Neural progenitor cell (in vitro differentiated cells): ENCODE measurements at regions not wholly inside any gene's neighbourhood (a gene's known extent, or its start where the extent isn't known, plus 50 kb on each side); places are given as distances from the start of the nearest gene placed in this dataset.

Source experiments
- DNase-seq: peaks from one replicate; pipeline ENCODE4 v3.0.0-alpha.2; 2016; ENCODE audit warnings: low spot score
- H2AFZ ChIP-seq: fragments of 200-600 bp; sonication (generic); replicated peaks from 2 replicates; pipeline ENCODE4 v1.6.1; 2016; ENCODE audit warnings: antibody characterized with exemption
- H3F3A ChIP-seq: fragments of 200-600 bp; sonication (generic); 2 replicates; pipeline ENCODE4 v1.6.1; 2016; ENCODE audit warnings: antibody characterized with exemption, low read depth
- H3K27ac ChIP-seq: fragments of 200-600 bp; sonication (generic); 2 replicates; pipeline ENCODE4 v1.5.1; 2016; ENCODE audit warnings: mild to moderate bottlenecking
- H3K27me3 ChIP-seq: fragments of 200-600 bp; sonication (generic); 2 replicates; pipeline ENCODE4 v1.6.1; 2016; ENCODE audit warnings: mild to moderate bottlenecking, moderate library complexity
- H3K36me3 ChIP-seq: fragments of 200-600 bp; sonication (generic); 2 replicates; pipeline ENCODE4 v1.5.1; 2016
- H3K4me1 ChIP-seq: fragments of 200-600 bp; sonication (generic); 2 replicates; pipeline ENCODE4 v1.6.1; 2016; ENCODE audit warnings: mixed run types
- H3K4me2 ChIP-seq: fragments of 200-600 bp; sonication (generic); 2 replicates; pipeline ENCODE4 v1.6.1; 2016
- H3K4me3 ChIP-seq: fragments of 200-600 bp; sonication (generic); 2 replicates; pipeline ENCODE4 v1.5.1; 2016
- H3K79me2 ChIP-seq: fragments of 200-600 bp; sonication (generic); 2 replicates; pipeline ENCODE4 v1.6.1; 2016; ENCODE audit warnings: low read depth
- H3K9ac ChIP-seq: fragments of 200-600 bp; sonication (generic); 2 replicates; pipeline ENCODE4 v1.6.1; 2016
- H3K9me3 ChIP-seq: fragments of 200-600 bp; sonication (generic); 2 replicates; pipeline ENCODE4 v1.5.1; 2016; ENCODE audit warnings: low read depth
- H4K20me1 ChIP-seq: fragments of 200-600 bp; sonication (generic); 2 replicates; pipeline ENCODE4 v1.6.1; 2016; ENCODE audit warnings: low read depth
- H3K27ac Mint-ChIP-seq: 3 replicates; pipeline ENCODE4 v1.8.0; 2021; ENCODE audit warnings: mixed read lengths
- H3K27me3 Mint-ChIP-seq: 2 replicates; pipeline ENCODE4 v1.8.0; 2022; ENCODE audit warnings: low read depth, mild to moderate bottlenecking, inconsistent platforms, moderate library complexity, mixed read lengths; ENCODE audit not compliant: insufficient read depth
- H3K36me3 Mint-ChIP-seq: 3 replicates; pipeline ENCODE4 v1.8.0; 2021; ENCODE audit warnings: mixed read lengths
- H3K4me1 Mint-ChIP-seq: 3 replicates; pipeline ENCODE4 v1.8.0; 2021; ENCODE audit warnings: mixed read lengths
- H3K4me3 Mint-ChIP-seq: 3 replicates; pipeline ENCODE4 v1.8.0; 2021; ENCODE audit warnings: mild to moderate bottlenecking, moderate library complexity, mixed read lengths
- H3K9me3 Mint-ChIP-seq: 3 replicates; pipeline ENCODE4 v1.8.0; 2020; ENCODE audit warnings: mixed read lengths
- EZH2 ChIP-seq: fragments of 200-600 bp; sonication (generic); IDR thresholded peaks from 2 replicates; pipeline ENCODE4 v1.6.1; 2017; ENCODE audit warnings: antibody characterized with exemption, mild to moderate bottlenecking, moderate library complexity
- EZH2phosphoT487 ChIP-seq: fragments of 200-600 bp; sonication (generic); IDR thresholded peaks from 2 replicates; pipeline ENCODE4 v1.6.1; 2017; ENCODE audit warnings: antibody characterized with exemption
- TF ChIP-seq, protein P1 (sequence below): fragments of 200-600 bp; sonication (generic); IDR thresholded peaks from 2 replicates; pipeline ENCODE4 v1.5.1; 2017; ENCODE audit warnings: antibody characterized with exemption, mild to moderate bottlenecking

DNA sequence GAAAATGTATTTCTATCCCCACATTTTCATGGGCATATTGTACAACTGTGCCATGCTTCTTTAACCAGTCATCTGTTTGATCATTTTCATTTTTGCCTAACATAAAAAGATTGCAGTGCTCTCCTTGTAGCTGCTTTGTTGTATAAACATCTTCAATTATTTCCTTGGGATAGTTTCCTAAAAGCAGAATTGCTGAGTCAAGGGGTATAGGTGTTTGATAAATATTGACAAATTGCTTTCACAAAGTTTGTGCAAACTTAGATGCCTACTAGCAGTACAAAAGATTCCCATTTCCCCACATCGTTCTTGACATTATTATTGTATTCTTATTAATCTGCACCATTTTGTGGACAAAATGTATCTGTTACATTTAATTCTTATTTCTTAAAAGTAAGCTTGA is 479.6 kb downstream of the FBXO15 start:
- Histone ChIP-seq H3K4me2 (no peak overlapping the region), H3K27me3 (no peaks in the 10 kb centered on the region), H3K36me3 (no peaks in the 10 kb centered on the region), H3K4me3 (no peak overlapping the region), H3K9me3 (no peaks in the 10 kb centered on the region), H3K4me1 (peaks cover 4% of the 10 kb centered on the region), H3K9ac (no peak overlapping the region), H3F3A (no peaks in the 10 kb centered on the region), H3K27ac (no peak overlapping the region), H4K20me1 (no peaks in the 10 kb centered on the region), H3K79me2 (no peaks in the 10 kb centered on the region), H2AFZ (no peak overlapping the region)
- H3K4me3 Mint-ChIP-seq, result no peak overlapping the region
- DNase-seq, result no peak
- H3K9me3 Mint-ChIP-seq, result no peaks in the 10 kb centered on the region
- TF ChIP-seq, protein P1, sequence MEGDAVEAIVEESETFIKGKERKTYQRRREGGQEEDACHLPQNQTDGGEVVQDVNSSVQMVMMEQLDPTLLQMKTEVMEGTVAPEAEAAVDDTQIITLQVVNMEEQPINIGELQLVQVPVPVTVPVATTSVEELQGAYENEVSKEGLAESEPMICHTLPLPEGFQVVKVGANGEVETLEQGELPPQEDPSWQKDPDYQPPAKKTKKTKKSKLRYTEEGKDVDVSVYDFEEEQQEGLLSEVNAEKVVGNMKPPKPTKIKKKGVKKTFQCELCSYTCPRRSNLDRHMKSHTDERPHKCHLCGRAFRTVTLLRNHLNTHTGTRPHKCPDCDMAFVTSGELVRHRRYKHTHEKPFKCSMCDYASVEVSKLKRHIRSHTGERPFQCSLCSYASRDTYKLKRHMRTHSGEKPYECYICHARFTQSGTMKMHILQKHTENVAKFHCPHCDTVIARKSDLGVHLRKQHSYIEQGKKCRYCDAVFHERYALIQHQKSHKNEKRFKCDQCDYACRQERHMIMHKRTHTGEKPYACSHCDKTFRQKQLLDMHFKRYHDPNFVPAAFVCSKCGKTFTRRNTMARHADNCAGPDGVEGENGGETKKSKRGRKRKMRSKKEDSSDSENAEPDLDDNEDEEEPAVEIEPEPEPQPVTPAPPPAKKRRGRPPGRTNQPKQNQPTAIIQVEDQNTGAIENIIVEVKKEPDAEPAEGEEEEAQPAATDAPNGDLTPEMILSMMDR, result no peak
- no peak for TF ChIP-seq EZH2
- TF ChIP-seq EZH2phosphoT487, result no peak
- no peaks in the 10 kb centered on the region for H3K4me1 Mint-ChIP-seq
- no peaks in the 10 kb centered on the region for H3K36me3 Mint-ChIP-seq
- H3K27me3 Mint-ChIP-seq, result no peaks in the 10 kb centered on the region
- H3K27ac Mint-ChIP-seq, result no peak overlapping the region

DNA sequence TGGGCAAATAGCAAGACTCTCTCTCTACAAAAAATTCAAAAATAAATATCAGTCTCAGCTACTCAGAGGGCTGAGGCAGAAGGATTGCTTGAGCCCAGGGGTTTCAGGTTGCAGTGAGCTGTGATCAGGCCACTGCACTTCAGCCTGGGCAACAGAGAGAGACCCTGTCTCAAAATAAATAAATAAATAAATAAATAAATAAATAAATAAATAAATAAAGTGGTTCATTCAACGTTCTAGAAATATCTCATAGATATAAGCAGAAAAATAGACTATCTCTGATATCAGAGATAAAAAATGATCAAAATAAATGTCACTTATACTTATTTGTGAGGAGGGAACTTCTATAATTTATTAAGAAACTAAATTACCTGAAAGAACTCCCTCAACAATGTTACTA is 480.9 kb downstream of the FBXO15 start:
- H3K4me3 ChIP-seq, result no peak overlapping the region
- Mint-ChIP-seq H3K27me3 (no peaks in the 10 kb centered on the region), H3K4me1 (no peaks in the 10 kb centered on the region), H3K27ac (no peak overlapping the region), H3K36me3 (no peaks in the 10 kb centered on the region), H3K4me3 (no peak overlapping the region), H3K9me3 (no peaks in the 10 kb centered on the region)
- no peaks in the 10 kb centered on the region for H3K9me3 ChIP-seq
- no peaks in the 10 kb centered on the region for H4K20me1 ChIP-seq
- H3K79me2 ChIP-seq, result no peaks in the 10 kb centered on the region
- no peak overlapping the region for H3K4me2 ChIP-seq
- H2AFZ ChIP-seq, result no peak overlapping the region
- no peak overlapping the region for H3K9ac ChIP-seq
- H3K4me1 ChIP-seq, result peaks cover 4% of the 10 kb centered on the region
- H3K27me3 ChIP-seq, result no peaks in the 10 kb centered on the region
- DNase-seq, result no peak
- H3K36me3 ChIP-seq, result no peaks in the 10 kb centered on the region
- TF ChIP-seq, protein P1, result no peak
- TF ChIP-seq EZH2phosphoT487, result no peak
- no peak for TF ChIP-seq EZH2
- no peaks in the 10 kb centered on the region for H3F3A ChIP-seq
- no peak overlapping the region for H3K27ac ChIP-seq

DNA sequence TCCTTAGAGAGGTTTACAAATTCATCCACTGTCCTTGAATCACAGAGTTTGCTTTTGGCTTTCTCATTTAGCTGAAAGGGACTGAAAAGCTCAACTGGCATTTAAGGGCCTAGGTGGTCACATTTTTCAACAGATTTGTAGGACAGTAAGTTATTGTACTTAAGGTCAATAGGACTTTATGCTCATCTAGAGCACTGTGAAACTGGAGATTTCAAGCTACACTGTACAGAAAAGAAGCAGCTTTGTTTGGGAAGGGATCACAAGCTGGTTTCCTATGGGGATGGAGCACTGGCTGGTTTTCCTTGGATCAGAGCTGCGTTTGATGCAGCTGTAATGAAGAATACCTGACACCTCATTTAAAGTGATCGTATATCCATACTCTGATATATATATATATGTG is 482.7 kb downstream of the FBXO15 start:
- Histone ChIP-seq H3K4me3 (no peak overlapping the region), H3K36me3 (no peaks in the 10 kb centered on the region), H3F3A (no peaks in the 10 kb centered on the region), H3K27me3 (no peaks in the 10 kb centered on the region), H3K79me2 (no peaks in the 10 kb centered on the region), H4K20me1 (no peaks in the 10 kb centered on the region), H3K27ac (no peak overlapping the region), H3K9me3 (no peaks in the 10 kb centered on the region), H3K9ac (no peak overlapping the region), H3K4me2 (no peak overlapping the region), H3K4me1 (peaks cover 4% of the 10 kb centered on the region), H2AFZ (no peak overlapping the region)
- TF ChIP-seq EZH2, result no peak
- TF ChIP-seq, protein P1, result no peak
- TF ChIP-seq EZH2phosphoT487, result no peak
- Mint-ChIP-seq H3K4me1 (no peaks in the 10 kb centered on the region), H3K9me3 (no peaks in the 10 kb centered on the region), H3K4me3 (no peak overlapping the region), H3K36me3 (no peaks in the 10 kb centered on the region), H3K27ac (no peak overlapping the region), H3K27me3 (no peaks in the 10 kb centered on the region)
- DNase-seq, result no peak

DNA sequence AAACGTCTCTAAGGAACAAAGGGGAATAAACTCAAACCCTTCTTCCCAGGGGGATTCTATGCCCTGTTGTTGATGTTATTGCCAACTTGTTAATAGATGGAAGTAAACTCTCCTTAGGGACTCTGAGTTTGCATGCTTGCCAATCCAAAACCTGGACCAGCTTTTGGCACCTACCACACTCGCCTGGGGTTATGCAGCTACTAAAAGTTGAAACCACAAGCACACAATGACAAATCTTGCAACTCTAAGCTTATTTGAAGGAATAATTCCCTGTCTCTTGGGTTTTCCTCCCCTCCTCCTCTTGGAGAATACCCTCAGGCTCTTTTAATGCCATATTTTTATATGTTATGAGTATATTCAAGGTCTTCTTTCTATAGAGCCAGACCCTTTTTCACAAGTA is 484.1 kb downstream of the FBXO15 start:
- TF ChIP-seq EZH2 (no peak), EZH2phosphoT487 (no peak)
- TF ChIP-seq, protein P1, result no peak
- H3K36me3 ChIP-seq, result no peaks in the 10 kb centered on the region
- H3K27ac ChIP-seq, result no peak overlapping the region
- H3K9ac ChIP-seq, result no peak overlapping the region
- Mint-ChIP-seq H3K27ac (no peak overlapping the region), H3K27me3 (no peaks in the 10 kb centered on the region), H3K9me3 (no peaks in the 10 kb centered on the region), H3K4me3 (no peak overlapping the region), H3K4me1 (no peaks in the 10 kb centered on the region), H3K36me3 (no peaks in the 10 kb centered on the region)
- DNase-seq, result no peak
- no peak overlapping the region for H3K4me2 ChIP-seq
- H4K20me1 ChIP-seq, result no peaks in the 10 kb centered on the region
- no peaks in the 10 kb centered on the region for H3K4me1 ChIP-seq
- no peaks in the 10 kb centered on the region for H3K27me3 ChIP-seq
- no peak overlapping the region for H3K4me3 ChIP-seq
- no peaks in the 10 kb centered on the region for H3K79me2 ChIP-seq
- no peak overlapping the region for H2AFZ ChIP-seq
- no peaks in the 10 kb centered on the region for H3K9me3 ChIP-seq
- no peaks in the 10 kb centered on the region for H3F3A ChIP-seq
